K562 (cell line): ENCODE measurements at regions not wholly inside any gene's neighbourhood (a gene's known extent, or its start where the extent isn't known, plus 50 kb on each side); places are given as distances from the start of the nearest gene placed in this dataset.

Experiments
- ATAC-seq: fragments of 200-7000 bp; cut with Tn5 transposase; 3 replicates; pipeline ENCODE4 v1.9.1; 2020; ENCODE audit warnings: moderate library complexity
- BruUV-seq: library from RNA; stranded (reverse); fragments of 400-500 nt; replicated peaks from 2 replicates; lab custom pipeline; 2021; lab: Mats Ljungman, UMichigan
- CTCF ChIA-PET: fragments of 300-600 bp; formaldehyde crosslinking; extraction: SDS; loops from one replicate; lab custom pipeline; 2021; ENCODE audit warnings: low intra/inter-chr PET ratio; lab: Yijun Ruan, JAX
- POLR2A ChIA-PET: fragments of 300-600, 350-650 bp; sonication (Branson Sonifier 250); formaldehyde crosslinking; extraction: SDS; loops from one replicate; lab custom pipeline; 2021; ENCODE audit warnings: antibody characterized with exemption, inconsistent platforms; lab: Yijun Ruan, JAX
- DNase-seq, 4 experiments: peaks; one replicate each; pipeline versions ENCODE4 v3.0.0 to v3.0.0-alpha.2; 2011 to 2018; ENCODE audit warnings: low spot score in 3 of 4, mixed read lengths in 3 of 4; ENCODE audit errors: extremely low read depth in 1 of 4
- FAIRE-seq: peaks from 2 replicates; lab custom pipeline; 2011; peaks lifted over from hg19 to GRCh38; lab: Jason Lieb, UNC
- H2AFZ ChIP-seq: 2 replicates; pipeline ENCODE4 v1.6.0; 2011; ENCODE audit warnings: low read depth, low read length, control low read depth, inconsistent platforms
- H3K27ac ChIP-seq: fragments of 200-600 bp; 3 replicates; pipeline ENCODE4 v1.8.0; 2011; ENCODE audit warnings: low read depth, mild to moderate bottlenecking, control low read depth, inconsistent platforms, low read length, moderate library complexity, mixed read lengths; ENCODE audit errors: extremely low read depth
- H3K27me3 ChIP-seq, 2 experiments: fragments of 300-600 bp in 1 of 2; 2 replicates in 1 of 2; 3 replicates in 1 of 2; pipeline versions ENCODE4 v1.6.0 to v1.8.0; 2011; ENCODE audit warnings: inconsistent platforms in 2 of 2, low read length in 2 of 2, mild to moderate bottlenecking in 1 of 2, mixed read lengths in 1 of 2, moderate library complexity in 1 of 2; ENCODE audit not compliant: control insufficient read depth in 2 of 2, insufficient read depth in 2 of 2
- H3K36me3 ChIP-seq: fragments of 300-600 bp; 3 replicates; pipeline ENCODE4 v1.8.0; 2011; ENCODE audit warnings: mild to moderate bottlenecking, low read length, inconsistent platforms; ENCODE audit not compliant: control insufficient read depth, insufficient read depth
- H3K4me1 ChIP-seq, 2 experiments: fragments of 200-600 bp in 1 of 2; replicated peaks in 1 of 2; 2 replicates in 1 of 2; 3 replicates in 1 of 2; pipeline versions ENCODE4 v1.5.1 to v1.8.0; 2011; ENCODE audit warnings: inconsistent platforms in 2 of 2, low read length in 2 of 2, mild to moderate bottlenecking in 1 of 2, mixed read lengths in 1 of 2, moderate library complexity in 1 of 2; ENCODE audit not compliant: control insufficient read depth in 2 of 2, insufficient read depth in 2 of 2
- H3K4me2 ChIP-seq: 2 replicates; pipeline ENCODE4 v1.6.1; 2011; ENCODE audit warnings: low read length, control low read depth, inconsistent platforms, mixed read lengths; ENCODE audit not compliant: insufficient read depth
- H3K4me3 ChIP-seq: fragments of 200-600 bp; sonication (generic), shearing (Covaris generic); 2 replicates; pipeline ENCODE4 v1.5.1; 2016; ENCODE audit warnings: control low read depth, inconsistent platforms
- H3K79me2 ChIP-seq: fragments of 200-600 bp; 3 replicates; pipeline ENCODE4 v1.8.0; 2011; ENCODE audit warnings: low read length, inconsistent platforms; ENCODE audit not compliant: control insufficient read depth, insufficient read depth
- H3K9ac ChIP-seq, 2 experiments: 2 replicates each; pipeline versions ENCODE4 v1.6.0 to v1.6.1; 2011; ENCODE audit warnings: low read depth in 2 of 2, low read length in 2 of 2, control low read depth in 1 of 2, inconsistent platforms in 1 of 2, mild to moderate bottlenecking in 1 of 2, mixed read lengths in 1 of 2; ENCODE audit not compliant: insufficient read depth in 1 of 2
- H3K9me1 ChIP-seq: one replicate; pipeline ENCODE4 v1.6.0; 2011; ENCODE audit warnings: inconsistent platforms, mild to moderate bottlenecking, low read length, moderate library complexity; ENCODE audit not compliant: control insufficient read depth, insufficient read depth
- H3K9me3 ChIP-seq: replicated peaks from 2 replicates; pipeline ENCODE4 v1.5.1; 2011; ENCODE audit warnings: low read depth, low read length, inconsistent platforms; ENCODE audit not compliant: control insufficient read depth, insufficient read depth
- H4K20me1 ChIP-seq: replicated peaks from 2 replicates; pipeline ENCODE4 v1.6.1; 2011; ENCODE audit warnings: low read length, inconsistent platforms, mixed read lengths; ENCODE audit not compliant: control insufficient read depth, insufficient read depth
- ARHGAP35 ChIP-seq: fragments of 450-650 bp; IDR thresholded peaks from 2 replicates; pipeline ENCODE4 v1.6.1; 2018; ENCODE audit not compliant: partially characterized antibody
- CREB1 ChIP-seq, 2 experiments: sonication (generic) in 1 of 2; formaldehyde crosslinking in 1 of 2; IDR thresholded peaks; 2 replicates each; pipeline versions ENCODE4 v1.6.1 to v1.8.0; 2012 to 2022; ENCODE audit warnings: inconsistent platforms in 1 of 2, mild to moderate bottlenecking in 1 of 2, missing genetic modification reagents in 1 of 2, moderate library complexity in 1 of 2
- HOXB6 ChIP-seq: fragments of 250-450 bp; sonication (Bioruptor Pico); IDR thresholded peaks from 2 replicates; pipeline ENCODE4 v1.5.1; 2022; ENCODE audit warnings: mild to moderate bottlenecking, borderline replicate concordance
- SAFB ChIP-seq: fragments of 200-400 bp; formaldehyde crosslinking; IDR thresholded peaks from 2 replicates; pipeline ENCODE4 v1.6.1; 2017; ENCODE audit warnings: low read depth, low read length, borderline replicate concordance
- SIN3B ChIP-seq: fragments of 450-650 bp; IDR thresholded peaks from 2 replicates; pipeline ENCODE4 v1.6.1; 2017; ENCODE audit warnings: low read depth, mild to moderate bottlenecking, moderate library complexity
- TCF3 ChIP-seq: sonication (generic); formaldehyde crosslinking; IDR thresholded peaks from 2 replicates; pipeline ENCODE4 v1.4.0; 2020; ENCODE audit warnings: mild to moderate bottlenecking, missing genetic modification reagents
- YY1 ChIP-seq, 3 experiments: IDR thresholded peaks; 2 replicates each; pipeline ENCODE4 v1.6.1; 2011; ENCODE audit warnings: low read length in 2 of 3, mild to moderate bottlenecking in 2 of 3, moderate library complexity in 2 of 3, borderline replicate concordance in 1 of 3, control low read depth in 1 of 3, low read depth in 1 of 3; ENCODE audit not compliant: insufficient read depth in 3 of 3, insufficient replicate concordance in 2 of 3, control insufficient read depth in 1 of 3, insufficient read length in 1 of 3; ENCODE audit errors: extremely low read depth in 1 of 3
- ZFP36 ChIP-seq: fragments of 150-350 bp; IDR thresholded peaks from 2 replicates; pipeline ENCODE4 v1.6.1; 2018; ENCODE audit warnings: low read length, low read depth; ENCODE audit not compliant: partially characterized antibody
- ZNF140 ChIP-seq: fragments of 250-450 bp; sonication (Bioruptor Pico); IDR thresholded peaks from 2 replicates; pipeline ENCODE4 v1.8.0; 2021; ENCODE audit warnings: moderate library complexity, mild to moderate bottlenecking, inconsistent platforms
- ZNF75A ChIP-seq: fragments of 450-650 bp; formaldehyde crosslinking; IDR thresholded peaks from 2 replicates; pipeline ENCODE4 v1.4.0; 2020; ENCODE audit warnings: mild to moderate bottlenecking
- WGBS: fragments of 100-300 bp; shearing (Covaris generic); methylation state at CpG from one replicate; pipeline ENCODE4 v1.1.6; 2016; ENCODE audit warnings: low coverage, mixed read lengths; ENCODE audit not compliant: insufficient coverage; ENCODE audit errors: missing lambda C conversion rate; 5-methylcytosine and 5-hydroxymethylcytosine counted together
- in situ Hi-C: fragments of 300-500 bp; cut with MboI; formaldehyde crosslinking; loops from 4 replicates; pipeline ENCODE4 v1.15.0; 2018; ENCODE audit warnings: inconsistent platforms, mixed read lengths
- intact Hi-C: fragments of 100-400 bp; cut with micrococcal nuclease; formaldehyde crosslinking; loops from 2 replicates; pipeline ENCODE4 v1.14.2; 2022
- TF ChIP-seq, protein P1 (sequence below): fragments of 250-450 bp; sonication (Bioruptor Pico); IDR thresholded peaks from 2 replicates; pipeline ENCODE4 v1.8.0; 2021; ENCODE audit warnings: moderate library complexity, mild to moderate bottlenecking, inconsistent platforms
- TF ChIP-seq, protein P2 (sequence below): fragments of 150-350 bp; conservative IDR thresholded peaks from 2 replicates; pipeline ENCODE4 v1.6.1; 2014; ENCODE audit warnings: low read length
- TF ChIP-seq, protein P3 (sequence below): fragments of 150-350 bp; IDR thresholded peaks from 2 replicates; pipeline ENCODE4 v1.6.1; 2014; ENCODE audit warnings: low read depth, mild to moderate bottlenecking, low read length, borderline replicate concordance

DNA sequence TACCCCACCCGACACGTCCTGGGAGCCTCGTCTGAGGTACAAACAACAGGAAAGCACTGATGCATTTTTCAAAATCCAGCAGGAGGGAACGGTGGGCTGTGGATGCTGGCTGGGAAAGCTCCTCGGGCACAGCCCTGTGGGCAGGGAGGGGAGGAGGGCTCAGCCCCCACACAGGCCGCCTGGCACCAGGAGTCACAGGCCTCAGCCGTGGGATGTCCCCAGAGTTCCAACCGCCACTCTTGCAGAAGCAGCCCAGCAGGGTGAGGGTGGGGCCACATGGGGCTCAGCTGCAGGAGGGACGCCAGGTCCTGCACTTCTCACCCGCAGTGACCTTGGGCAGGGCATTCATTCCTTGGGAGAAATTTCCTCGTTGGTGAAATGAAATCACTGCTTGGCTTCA lies 274.6 kb downstream of the BRD1 start (continued):
- TF ChIP-seq, protein P1, sequence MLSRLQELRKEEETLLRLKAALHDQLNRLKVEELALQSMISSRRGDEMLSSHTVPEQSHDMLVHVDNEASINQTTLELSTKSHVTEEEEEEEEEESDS (CRISPR knock-in tag), result no peak
- TF ChIP-seq HOXB6, result no peak
- TF ChIP-seq, all 486 proteins: peak for 0

DNA sequence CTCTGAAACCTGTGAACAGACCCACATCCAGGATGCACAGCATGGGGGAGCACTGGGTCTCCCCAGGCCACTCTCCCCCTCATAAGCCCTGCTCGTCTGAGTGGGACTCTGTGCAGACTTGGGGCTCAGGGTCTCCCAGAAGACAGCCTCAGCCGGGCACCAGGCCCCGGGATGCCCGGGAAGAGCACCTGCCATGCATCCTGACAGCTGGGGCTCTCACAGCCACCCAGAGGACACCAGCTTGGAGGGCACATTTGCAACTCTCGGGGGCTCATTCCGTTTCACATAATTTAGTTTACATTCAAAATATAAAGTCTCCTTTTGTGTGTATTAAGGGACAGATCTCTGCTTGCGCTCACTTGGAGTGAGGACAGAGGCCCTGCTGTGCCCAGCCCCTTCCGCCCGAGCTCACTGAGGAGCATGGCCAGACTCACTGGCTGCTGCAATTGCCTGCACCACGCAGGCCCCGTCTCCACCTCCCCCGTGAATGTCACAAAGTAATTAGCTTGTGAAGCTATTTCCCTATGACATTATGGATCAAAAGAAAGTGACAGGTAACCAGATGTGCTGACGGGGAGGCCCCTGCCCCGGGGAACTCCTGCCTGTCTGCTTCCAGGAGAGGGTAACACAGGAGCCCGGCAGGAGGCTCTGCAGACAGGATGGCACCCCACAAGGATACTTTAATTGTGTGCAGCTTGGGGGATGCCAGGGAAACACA lies 275.6 kb downstream of the BRD1 start:
- Histone ChIP-seq H3K9ac (no peak overlapping the region), H3K4me1 (peaks cover 0 to 3% of the 10 kb centered on the region in 2 experiments; a peak in 2 of 5 replicates), H3K4me3 (no peak overlapping the region), H3K27ac (no peak overlapping the region), H3K4me2 (no peak overlapping the region), H3K9me3 (no peaks in the 10 kb centered on the region), H3K79me2 (peaks cover 13% of the 10 kb centered on the region; the same call in 2 of the 3 replicates), H3K9me1 (no peaks in the 10 kb centered on the region), H2AFZ (no peak overlapping the region), H4K20me1 (peaks cover 9% of the 10 kb centered on the region), H3K36me3 (peaks cover 3% of the 10 kb centered on the region; the same call in 1 of the 3 replicates), H3K27me3 (no peaks in the 10 kb centered on the region)
- POLR2A ChIA-PET, result interaction anchor here (0.6 kb wide), 1 partner anchor 21 kb away, joined by 3 read pairs; no protein-coding TSS in a partner anchor
- in situ Hi-C loops, result no loop called here
- CTCF ChIA-PET, result no interaction called here
- ATAC-seq (no peak), DNase-seq (no peak), FAIRE-seq (no peak)
- intact Hi-C loops, result no loop called here
- WGBS, result 89% methylated on average over 13 of the region's 15 CpGs
- BruUV-seq, result no TSS peak
- TF ChIP-seq ZNF140 (CRISPR knock-in tag), result no peak
- TF ChIP-seq SAFB, result no peak
- TF ChIP-seq ARHGAP35, result no peak
- TF ChIP-seq CREB1 (IDR thresholded peaks at IDR 0.05), result no peak
- TF ChIP-seq CREB1 (CRISPR knock-in tag; IDR thresholded peaks at IDR 0.05), result no peak
- no peak for TF ChIP-seq ZFP36
- TF ChIP-seq SIN3B, result no peak
- no peak for TF ChIP-seq YY1 (IDR thresholded peaks at IDR 0.05; ENCODE audit: borderline replicate concordance in 1 of 3, control insufficient read depth in 1 of 3, extremely low read depth in 1 of 3, insufficient read depth in 3 of 3, insufficient read length in 1 of 3, insufficient replicate concordance in 2 of 3, low read depth in 1 of 3, low read length in 2 of 3)
- no peak for TF ChIP-seq TCF3 (CRISPR knock-in tag)
- TF ChIP-seq, protein P2, sequence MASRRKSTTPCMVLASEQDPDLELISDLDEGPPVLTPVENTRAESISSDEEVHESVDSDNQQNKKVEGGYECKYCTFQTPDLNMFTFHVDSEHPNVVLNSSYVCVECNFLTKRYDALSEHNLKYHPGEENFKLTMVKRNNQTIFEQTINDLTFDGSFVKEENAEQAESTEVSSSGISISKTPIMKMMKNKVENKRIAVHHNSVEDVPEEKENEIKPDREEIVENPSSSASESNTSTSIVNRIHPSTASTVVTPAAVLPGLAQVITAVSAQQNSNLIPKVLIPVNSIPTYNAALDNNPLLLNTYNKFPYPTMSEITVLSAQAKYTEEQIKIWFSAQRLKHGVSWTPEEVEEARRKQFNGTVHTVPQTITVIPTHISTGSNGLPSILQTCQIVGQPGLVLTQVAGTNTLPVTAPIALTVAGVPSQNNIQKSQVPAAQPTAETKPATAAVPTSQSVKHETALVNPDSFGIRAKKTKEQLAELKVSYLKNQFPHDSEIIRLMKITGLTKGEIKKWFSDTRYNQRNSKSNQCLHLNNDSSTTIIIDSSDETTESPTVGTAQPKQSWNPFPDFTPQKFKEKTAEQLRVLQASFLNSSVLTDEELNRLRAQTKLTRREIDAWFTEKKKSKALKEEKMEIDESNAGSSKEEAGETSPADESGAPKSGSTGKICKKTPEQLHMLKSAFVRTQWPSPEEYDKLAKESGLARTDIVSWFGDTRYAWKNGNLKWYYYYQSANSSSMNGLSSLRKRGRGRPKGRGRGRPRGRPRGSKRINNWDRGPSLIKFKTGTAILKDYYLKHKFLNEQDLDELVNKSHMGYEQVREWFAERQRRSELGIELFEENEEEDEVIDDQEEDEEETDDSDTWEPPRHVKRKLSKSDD, result no peak
- TF ChIP-seq ZNF75A (CRISPR knock-in tag), result no peak
- TF ChIP-seq, protein P3, sequence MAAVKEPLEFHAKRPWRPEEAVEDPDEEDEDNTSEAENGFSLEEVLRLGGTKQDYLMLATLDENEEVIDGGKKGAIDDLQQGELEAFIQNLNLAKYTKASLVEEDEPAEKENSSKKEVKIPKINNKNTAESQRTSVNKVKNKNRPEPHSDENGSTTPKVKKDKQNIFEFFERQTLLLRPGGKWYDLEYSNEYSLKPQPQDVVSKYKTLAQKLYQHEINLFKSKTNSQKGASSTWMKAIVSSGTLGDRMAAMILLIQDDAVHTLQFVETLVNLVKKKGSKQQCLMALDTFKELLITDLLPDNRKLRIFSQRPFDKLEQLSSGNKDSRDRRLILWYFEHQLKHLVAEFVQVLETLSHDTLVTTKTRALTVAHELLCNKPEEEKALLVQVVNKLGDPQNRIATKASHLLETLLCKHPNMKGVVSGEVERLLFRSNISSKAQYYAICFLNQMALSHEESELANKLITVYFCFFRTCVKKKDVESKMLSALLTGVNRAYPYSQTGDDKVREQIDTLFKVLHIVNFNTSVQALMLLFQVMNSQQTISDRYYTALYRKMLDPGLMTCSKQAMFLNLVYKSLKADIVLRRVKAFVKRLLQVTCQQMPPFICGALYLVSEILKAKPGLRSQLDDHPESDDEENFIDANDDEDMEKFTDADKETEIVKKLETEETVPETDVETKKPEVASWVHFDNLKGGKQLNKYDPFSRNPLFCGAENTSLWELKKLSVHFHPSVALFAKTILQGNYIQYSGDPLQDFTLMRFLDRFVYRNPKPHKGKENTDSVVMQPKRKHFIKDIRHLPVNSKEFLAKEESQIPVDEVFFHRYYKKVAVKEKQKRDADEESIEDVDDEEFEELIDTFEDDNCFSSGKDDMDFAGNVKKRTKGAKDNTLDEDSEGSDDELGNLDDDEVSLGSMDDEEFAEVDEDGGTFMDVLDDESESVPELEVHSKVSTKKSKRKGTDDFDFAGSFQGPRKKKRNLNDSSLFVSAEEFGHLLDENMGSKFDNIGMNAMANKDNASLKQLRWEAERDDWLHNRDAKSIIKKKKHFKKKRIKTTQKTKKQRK, result no peak
